NCI-H345 (cell line): ENCODE measurements at regions not wholly inside any gene's neighbourhood (a gene's known extent, or its start where the extent isn't known, plus 50 kb on each side); places are given as distances from the start of the nearest gene placed in this dataset.
A peak's percentile ranks its signal among the peaks of the same experiment; 100 is the strongest.

Source experiments
- DNase-seq: peaks from one replicate; lab custom pipeline; 2025; lab: John Stamatoyannopoulos, UW

DNA sequence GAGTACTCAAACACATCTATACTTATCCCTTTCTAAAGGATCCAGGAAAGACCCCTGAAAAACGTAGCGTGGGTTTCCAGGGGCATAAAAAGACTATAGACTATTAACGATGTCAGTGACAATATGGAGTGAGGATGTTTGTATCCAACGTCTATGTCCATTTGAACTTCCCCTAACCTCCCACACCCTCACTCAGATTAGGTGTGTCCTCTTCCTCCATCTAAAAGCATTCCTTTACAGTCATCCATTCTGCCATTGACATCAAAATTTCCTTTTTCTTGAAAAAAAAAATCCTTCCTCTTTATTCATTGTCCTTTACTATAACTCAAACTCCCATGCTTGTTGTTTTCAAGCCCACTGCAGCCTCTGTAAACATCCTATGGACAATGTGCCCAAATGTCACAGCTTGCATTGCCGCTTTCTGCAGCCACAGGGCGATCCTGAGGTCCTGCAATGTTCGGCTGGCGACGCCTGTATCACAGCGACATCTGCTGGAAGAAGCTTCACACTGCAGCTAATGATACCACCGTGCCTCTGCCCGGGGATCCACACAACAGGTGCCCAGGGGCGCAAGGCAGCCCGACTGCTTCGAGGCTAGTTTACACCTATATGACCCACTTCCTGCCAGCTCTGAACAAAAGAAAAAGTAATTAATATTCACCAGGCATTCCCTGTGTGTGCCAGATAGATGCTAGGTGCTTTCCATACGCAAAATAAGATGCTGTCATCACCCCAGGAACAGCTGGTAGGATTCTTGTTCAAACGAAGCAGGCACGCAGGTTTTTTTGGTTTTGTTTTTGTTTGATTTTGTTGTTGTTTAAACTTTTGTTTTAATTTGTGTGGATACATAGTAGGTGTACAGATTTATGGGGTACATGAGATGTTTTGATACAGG lies 267.9 kb upstream of the GHITM start:
- peak; percentile 73 for DNase-seq

DNA sequence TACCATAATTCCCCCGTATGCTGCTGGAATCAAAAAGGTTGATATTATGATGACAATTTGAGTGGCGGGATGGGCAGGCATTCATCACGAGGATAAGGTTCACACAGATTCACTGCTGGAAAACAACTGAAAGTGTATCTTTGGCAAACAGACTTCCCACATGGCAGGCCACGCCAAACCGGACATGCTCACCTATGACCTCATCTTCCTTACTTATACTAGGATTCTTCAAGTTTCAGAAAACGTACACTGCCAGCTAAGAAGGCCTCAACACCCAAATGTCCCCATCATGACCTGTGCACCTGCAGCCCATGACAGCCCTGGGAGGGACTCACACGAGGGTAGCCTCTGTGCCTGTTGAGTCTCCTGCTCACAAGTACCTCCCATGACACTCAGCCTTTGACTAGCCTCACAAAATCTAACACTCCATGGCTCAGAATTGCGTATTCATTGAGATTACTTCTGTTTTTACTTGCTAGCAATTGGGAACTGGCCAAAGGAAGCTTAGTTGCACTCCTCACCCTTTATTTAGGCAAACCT lies 259.0 kb upstream of the GHITM start:
- DNase-seq, result no peak

DNA sequence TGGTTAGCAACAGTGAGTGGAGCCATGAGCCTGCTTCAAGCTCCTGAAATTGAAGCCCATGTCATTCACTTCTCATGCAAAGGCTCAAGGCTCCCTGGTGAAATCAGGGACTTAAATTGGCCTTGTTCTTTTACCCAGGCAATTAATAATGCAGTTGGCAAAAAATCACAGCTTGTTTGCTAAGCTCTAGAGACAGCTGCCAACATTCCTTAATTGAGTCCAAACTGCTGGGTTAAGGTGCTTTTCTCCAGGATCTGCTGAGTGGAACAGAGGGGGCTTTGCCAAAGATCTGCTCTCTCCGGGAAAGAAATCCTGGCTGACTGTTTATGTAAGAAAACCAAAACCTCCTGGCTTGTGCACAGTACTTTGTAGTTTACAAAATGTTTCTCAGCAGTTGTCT lies 257.6 kb upstream of the GHITM start:
- DNase-seq, result no peak

DNA sequence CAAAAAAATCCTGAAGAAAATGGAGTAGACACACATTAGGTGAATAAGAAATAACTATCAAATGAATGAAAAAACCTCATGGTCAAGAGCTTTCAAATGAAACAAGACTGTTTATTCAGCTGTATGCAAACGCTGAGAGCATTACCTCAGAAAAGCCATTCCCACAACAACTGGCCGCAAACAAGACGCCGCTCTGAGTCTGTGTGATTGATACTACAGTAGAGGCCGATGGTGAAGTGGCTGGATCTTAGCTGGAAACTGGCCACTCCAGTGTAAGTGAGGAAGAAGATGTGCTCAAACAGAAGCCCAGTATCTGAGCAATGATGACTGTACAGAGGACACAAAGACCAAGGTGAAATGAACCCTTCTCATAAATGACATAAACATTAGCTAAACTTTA lies 252.4 kb upstream of the GHITM start:
- DNase-seq, result peak; percentile 55

DNA sequence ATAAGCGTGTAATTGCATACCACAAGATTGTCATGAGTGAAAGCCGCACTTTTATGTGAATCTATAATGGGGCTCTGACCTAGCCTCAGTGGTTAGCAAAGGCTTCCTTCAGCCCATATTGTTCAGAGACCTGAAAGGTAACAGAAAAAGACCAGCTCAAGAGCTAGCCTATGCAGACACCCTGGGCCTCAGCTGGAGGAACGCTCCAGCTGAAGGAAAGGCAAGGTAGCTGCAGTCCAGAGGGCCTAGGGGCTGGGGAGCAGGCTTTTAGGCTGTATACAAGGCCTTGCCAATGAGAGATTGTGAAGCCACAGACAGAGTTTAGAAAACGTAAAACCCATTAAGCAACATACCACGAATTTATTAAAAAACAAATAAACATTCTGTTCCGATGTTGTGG lies 246.6 kb upstream of the GHITM start:
- no peak for DNase-seq

DNA sequence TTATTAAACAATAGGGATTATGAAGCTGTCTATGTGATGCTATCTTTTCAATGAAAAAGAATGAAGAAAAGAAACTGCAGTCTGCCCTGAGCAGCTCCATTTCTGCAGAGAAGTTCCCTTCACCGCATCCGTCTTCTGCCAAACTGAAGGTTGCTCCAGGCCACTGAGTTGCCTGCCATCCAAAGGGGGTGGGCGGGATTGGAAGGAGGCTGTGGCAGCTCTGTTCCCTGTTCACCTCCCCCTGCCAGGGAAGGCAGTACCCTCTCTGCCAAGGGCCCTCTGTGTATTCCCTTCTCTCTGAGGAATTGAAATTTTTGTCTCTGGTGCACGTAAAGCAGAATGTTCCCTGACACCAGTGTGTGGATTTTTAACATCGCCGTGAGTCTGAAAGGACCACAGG lies 243.1 kb upstream of the GHITM start:
- DNase-seq, result no peak

DNA sequence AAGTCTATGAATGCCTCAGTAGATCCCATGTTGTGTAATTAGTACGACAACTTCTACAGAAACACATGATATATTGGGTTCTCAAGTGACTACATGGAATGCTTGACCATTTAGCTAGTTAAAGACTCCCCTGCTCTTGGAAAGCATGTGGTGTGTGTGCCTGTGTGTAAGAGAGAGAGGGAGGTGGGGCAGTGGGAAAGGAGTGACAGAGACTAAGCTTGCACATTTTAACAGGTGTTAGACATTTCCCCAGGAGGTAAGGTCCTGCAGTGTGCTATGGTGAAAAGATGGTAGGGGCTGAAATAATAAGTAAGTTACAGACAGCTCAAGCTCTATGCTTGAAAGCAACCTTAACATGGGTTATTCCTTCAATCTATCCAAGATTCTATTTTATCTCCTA lies 241.7 kb upstream of the GHITM start:
- no peak for DNase-seq

DNA sequence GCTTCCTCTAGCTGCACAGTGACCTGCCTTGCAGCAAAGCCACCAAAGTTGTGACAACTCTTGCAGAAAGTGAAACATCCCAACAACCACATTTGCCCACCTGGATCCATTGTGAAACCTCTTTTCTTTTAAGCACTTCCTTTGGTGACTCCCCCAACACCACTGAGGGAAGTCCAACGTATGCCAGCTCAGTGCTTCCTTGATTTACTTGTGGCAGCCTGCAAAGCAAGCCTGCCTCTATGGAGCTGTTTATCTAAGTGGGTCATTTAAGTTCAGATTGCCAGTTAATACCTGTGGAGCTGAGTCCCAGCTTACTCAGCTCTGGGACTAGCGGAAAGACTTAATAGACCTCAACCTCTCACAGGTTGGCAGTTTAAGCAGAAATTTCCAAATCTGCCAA lies 230.8 kb upstream of the GHITM start:
- DNase-seq, result peak; percentile 24

DNA sequence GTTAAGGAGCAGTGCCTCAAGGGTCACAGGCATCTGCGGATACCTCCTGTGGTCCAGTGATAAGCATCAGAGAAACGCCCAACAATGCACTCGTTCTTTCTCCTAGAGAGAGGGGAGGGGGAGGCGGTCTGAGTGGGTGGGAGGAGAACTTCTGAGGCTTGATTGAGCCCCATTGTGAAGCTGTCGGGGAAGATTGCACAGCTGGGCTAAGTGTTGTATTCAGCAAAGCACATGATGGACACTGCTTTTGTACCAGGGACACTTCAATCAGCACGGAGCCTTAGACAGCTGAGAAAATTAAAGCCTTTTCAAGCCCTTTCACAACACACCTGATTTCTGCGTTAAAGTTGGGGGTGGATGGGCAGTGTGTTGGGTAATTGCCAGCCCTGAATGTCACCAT lies 230.3 kb upstream of the GHITM start:
- peak; percentile 34 for DNase-seq

DNA sequence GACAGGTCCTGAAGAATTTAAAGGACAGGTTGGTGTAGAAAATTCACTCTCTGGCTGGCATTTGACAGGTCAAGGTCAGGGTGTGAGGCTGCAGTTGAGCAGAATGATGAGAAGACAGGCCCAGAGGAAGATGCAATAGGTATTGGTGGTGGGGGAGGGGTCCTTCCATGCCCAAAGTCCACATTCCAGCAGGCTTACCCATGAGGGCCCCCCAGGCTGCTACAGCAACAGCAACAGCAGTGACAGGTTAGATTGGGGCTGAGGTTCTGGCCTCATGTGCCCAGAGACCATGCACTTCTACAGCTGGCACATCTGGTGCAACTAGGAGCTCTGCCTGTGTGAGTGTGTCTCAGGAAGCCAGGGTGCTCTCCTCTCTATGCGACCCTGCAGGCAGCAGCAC lies 223.5 kb upstream of the GHITM start:
- DNase-seq, result no peak

DNA sequence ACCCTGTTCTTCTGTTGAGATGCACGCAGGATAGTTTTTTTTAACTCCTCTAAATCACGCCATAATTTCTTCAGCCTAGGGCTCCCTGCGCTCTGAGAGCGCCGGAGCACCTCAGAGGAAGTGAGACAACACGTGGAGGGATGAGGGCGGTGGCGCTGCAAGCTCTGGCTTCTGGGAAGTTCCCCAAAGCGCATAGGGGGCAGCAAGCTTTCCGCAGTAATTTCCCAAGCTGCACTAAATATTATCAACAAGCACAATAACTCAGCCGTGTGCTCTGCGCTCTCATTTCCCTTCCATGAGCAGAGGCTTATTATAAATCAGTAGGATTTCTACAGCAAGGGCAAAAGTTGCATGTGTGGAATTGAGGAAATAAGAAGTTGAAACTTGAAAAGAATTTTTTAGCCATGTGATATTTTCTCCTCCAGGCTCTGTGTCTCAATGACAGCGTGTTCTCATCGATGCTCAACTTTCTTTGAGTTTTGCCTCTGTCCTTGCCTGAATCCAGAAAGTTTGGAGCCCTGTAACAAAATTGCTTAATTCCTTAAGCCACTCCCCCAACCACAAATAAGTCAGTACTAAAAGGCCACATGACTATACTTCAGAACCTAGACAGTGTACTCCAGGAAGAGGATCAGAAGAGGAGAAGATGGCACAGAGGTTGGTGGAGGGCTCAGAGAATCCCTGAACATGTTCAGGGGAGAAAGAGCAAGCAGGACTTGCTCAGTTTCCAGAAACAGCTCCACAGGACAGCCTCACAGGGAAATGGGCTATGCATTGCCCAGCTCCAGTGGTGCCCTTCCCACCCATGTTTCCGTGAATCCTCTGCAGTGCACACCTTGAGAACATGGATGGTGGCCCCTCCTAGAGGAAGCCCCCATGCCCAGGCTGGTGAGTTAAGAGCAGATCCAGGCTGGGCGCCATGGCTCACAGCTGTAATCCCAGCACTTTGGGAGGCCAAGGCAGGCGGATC lies 221.5 kb upstream of the GHITM start:
- no peak for DNase-seq

DNA sequence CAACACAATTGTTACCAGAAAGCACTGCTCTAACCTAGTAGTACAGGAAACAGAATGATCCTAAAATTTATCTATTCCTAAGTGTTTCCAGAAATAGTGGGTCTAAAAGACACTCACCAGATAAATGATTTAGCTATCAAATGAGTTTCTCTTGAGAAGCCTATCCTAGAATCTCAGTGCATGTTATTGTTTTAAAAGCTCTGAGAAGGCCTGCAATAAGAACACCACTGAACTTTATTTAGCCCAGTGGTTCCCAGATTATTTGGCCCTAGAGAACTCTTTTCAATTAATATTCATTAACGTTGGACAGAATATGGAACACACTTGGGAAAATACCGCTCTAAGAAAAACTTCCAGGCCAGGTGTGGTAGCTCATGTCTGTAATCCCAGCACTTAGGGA lies 220.1 kb upstream of the GHITM start:
- DNase-seq, result no peak

DNA sequence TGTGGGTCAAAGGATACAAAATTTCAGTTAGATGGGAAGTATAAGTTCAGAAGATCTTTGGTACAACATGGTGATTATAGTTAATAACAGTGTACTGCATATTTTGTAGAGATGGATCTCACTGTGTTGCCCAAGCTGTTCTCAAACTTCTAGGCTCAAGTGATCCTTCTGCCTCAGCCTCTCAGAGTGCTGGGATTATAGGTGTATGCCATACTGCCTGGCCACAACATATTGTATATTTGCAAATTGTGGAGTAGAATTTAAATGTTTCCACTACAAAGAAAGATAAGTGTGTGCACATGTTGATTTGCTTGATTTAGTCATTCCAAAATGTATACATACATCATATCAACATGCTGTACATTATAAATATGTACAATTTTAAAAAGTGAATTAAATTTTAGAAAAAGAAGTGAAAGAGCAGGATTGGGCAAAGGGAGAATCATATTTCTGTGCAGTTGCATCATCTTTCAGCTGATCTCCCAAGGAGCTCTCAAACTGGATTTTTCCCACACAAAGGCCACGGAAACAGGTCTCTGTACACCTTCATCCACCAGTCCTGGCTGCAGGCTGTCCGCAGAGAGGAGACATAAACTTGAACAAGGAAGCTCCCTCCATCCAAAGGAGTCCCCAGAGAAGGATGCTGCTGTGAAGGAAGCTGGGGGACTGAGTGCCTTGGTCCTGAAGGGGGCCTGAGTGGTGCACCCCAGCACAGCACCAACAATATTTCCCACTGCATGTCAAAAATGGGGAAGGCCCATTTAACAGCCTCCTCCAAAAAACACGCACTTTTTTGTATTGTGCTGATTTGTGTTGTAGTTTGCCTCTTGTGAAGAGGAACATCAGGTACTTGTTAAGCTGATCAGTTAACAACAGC lies 217.1 kb upstream of the GHITM start:
- no peak for DNase-seq

DNA sequence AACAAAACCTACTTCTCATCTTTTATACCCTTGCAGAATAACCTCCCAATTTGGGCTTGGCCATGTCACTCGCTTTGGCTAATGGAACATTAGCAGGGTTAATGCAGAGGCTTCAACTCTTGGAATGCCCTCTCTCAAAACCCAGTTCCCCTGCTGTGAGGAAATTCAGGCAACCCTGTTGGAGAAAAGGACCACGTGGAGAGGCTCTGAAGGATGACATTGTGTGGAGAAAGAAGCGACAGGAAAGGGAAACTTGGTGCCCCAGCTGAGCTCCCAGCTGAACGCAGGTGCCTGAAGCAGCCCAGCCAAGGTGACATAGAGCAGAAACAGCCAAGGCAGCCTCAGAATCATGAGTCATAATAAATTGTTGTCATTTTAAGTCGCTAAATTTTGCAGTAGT lies 214.2 kb upstream of the GHITM start:
- no peak for DNase-seq

DNA sequence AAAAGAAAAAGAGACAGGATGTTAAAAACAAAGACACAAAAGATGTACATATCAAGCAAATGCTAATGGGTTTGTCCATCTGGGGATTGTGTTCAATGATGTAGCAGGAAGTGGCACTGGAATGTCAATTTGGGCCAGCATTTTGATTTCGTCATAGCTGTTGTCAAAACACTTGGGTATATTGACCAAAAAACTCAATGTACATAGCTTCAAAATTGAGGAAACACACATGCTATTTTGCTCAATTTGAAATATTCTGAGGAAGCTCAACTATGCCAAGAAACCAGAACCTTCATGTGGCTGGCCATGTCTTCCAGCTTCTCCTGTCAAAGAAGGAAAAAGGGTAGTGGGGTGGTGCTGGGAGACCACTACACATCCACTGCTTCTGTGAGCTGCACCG lies 212.7 kb upstream of the GHITM start:
- no peak for DNase-seq

DNA sequence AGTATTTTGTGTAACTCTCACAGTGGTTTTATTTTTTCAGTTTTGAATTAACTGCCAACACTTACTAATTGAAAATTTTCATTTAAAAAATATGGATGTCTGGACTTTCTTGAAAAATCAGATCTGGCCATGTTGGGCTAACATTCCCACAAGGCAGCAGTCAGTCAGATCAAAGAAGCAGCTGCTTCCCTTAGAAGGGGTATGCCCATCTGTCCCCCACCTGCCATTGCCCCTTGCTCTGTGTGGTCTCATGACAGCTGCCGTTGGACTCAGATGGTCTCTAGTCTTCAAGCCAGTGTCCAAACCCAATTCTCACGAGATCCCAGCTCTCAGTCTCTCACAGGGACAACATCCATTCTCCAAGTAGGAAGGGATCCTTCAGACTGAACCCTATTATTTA lies 212.1 kb upstream of the GHITM start:
- no peak for DNase-seq

DNA sequence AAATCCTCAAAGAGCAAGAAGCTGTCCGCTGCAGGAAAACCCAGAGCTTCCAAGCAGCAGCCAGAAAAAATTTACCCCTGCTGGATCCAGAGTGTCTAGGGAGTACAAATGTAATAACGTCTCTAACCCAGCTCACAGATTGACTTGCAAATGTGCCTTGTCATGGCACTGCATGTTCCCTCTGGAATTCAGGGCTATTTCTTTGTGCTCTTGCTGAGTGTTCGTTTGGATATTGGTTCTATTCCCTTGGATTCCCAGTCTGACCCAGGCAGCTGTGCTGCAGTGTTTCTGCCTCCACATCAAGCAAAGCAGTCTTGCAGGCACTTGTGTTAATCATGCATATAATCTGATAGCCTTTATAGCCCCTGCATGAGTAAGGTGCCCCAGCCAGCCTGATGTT lies 209.9 kb upstream of the GHITM start:
- no peak for DNase-seq

DNA sequence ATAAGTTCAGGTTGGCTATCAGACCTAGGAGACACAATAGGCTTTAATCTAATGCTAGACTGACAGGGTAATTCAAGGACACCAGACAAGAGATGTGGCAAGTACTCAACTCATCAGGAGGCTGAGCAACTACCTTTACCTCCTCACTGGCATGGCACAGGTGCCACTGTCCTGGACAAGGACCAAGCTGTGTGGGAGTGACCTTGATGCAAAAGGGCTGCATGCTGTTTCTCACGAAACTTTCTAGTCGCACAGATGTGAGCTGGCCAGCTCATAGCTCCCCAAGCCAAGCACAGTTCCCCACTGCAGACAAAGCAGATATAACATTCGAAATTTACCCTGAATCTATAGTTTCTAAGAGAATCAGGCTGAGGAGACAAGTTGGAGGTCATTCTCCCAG lies 207.6 kb upstream of the GHITM start:
- DNase-seq, result no peak

DNA sequence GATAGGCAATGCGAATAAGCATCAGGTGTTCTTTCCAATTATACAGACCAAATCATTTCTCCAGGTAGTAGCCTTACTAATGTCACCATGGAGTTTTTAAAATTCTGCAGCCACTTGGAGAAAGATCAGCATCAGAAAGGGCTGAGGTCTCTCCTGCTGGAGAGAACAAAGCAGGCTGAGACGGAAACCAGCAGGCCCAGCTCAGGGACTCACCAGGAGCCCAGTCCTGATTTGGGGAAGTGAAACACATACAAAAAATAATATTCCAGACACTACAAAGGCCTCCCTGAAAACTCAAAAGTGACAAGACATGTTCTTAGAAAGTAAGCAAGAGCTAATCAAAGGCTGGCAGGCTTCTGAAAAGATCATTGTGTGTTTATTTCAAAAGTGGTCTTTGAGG lies 207.1 kb upstream of the GHITM start:
- no peak for DNase-seq

DNA sequence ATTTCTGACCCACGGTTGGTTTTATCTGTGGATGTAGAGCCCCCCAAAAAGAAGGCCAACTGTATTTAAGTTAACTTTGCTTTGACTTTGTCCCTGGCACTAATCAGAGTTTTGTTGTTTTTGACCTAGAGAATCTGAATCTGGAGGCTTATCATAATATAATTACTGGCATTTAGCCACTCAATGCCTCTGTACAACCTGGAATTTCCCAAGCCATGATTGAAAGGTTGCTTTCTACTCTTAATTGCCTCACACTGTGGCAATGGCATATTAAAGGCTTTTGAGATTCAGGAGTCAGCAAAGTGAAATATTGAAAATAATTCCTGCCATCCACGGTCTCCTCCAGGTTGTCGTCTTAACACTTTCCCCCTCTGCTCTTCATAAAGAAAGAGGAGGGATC lies 205.2 kb upstream of the GHITM start:
- DNase-seq, result no peak

DNA sequence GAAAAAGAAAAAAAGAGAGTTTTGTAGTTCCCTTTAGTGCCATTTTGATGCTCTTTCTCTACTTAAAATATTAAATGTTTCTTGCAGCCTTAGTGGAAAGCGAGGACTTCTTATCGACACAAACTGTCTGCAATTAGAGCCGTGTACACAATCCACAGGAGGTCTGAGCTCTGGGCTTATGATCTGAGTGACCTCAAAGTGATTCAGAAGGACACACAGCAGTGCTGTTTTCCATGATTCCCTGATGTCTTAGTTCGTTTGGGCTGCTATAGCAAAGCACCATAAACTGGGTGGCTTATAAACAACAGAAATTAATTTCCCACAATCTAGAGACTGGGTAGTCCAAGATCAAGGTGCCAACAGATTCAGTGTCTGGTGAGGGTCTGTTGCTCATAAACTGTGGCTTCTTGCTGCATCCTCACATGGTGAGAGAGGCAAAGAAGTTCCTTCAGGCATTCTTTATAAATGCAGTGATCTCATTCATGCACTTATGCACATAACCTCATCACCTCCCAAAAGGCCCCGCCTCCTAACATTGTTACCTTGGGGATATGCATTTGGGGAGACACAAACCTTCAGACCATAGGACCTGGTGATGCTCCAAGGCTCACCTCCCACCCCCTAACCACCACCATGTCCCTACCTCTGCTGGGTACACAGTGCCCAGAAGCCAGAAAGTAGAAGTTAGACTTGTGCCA lies 204.5 kb upstream of the GHITM start:
- no peak for DNase-seq
